Activated CD8-positive, alpha-beta T cell treated with anti-CD3 and anti-CD28 coated beads for 36 hours (primary cell): ENCODE measurements at regions not wholly inside any gene's neighbourhood (a gene's known extent, or its start where the extent isn't known, plus 50 kb on each side); places are given as distances from the start of the nearest gene placed in this dataset.

Source experiments
- ATAC-seq: fragments of 200-7000 bp; cut with Tn5 transposase; one replicate; pipeline ENCODE4 v1.10.0; 2021; ENCODE audit warnings: mild to moderate bottlenecking, moderate library complexity
- CTCF ChIA-PET: fragments of 350-600 bp; sonication (Branson Sonifier 250); formaldehyde crosslinking; loops from one replicate; lab custom pipeline; 2021; ENCODE audit warnings: antibody characterized with exemption; lab: Charles Lee
- POLR2A ChIA-PET: fragments of 350-600 bp; sonication (Branson Sonifier 250); formaldehyde crosslinking; loops from one replicate; lab custom pipeline; 2021; ENCODE audit warnings: antibody characterized with exemption; lab: Charles Lee
- DNase-seq: peaks from one replicate; pipeline ENCODE4 v3.0.0-alpha.2; 2020
- H3K27ac Mint-ChIP-seq: one replicate; pipeline ENCODE4 v1.8.0; 2021; ENCODE audit warnings: mild to moderate bottlenecking, mixed read lengths
- H3K27me3 Mint-ChIP-seq: one replicate; pipeline ENCODE4 v1.8.0; 2021; ENCODE audit warnings: mixed read lengths
- H3K36me3 Mint-ChIP-seq: one replicate; pipeline ENCODE4 v1.8.0; 2021; ENCODE audit warnings: low read depth, mixed read lengths
- H3K4me1 Mint-ChIP-seq: one replicate; pipeline ENCODE4 v1.8.0; 2021; ENCODE audit warnings: low read depth, mixed read lengths
- H3K4me3 Mint-ChIP-seq: one replicate; pipeline ENCODE4 v1.8.0; 2021; ENCODE audit warnings: mild to moderate bottlenecking, moderate library complexity, mixed read lengths
- H3K9me3 Mint-ChIP-seq: one replicate; pipeline ENCODE4 v1.8.0; 2021; ENCODE audit warnings: mixed read lengths
- intact Hi-C: fragments of 100-400 bp; cut with micrococcal nuclease; formaldehyde crosslinking; loops from one replicate; pipeline ENCODE4 v1.10.0; 2022
- TF ChIP-seq, protein P1 (sequence below): fragments of 200-600 bp; IDR thresholded peaks from one replicate; pipeline ENCODE4 v1.8.0; 2022; ENCODE audit warnings: antibody characterized with exemption, mild to moderate bottlenecking

- CTCF ChIA-PET: interaction anchor here (0.6 kb wide), 1 partner anchor 149 kb away, joined by 3 read pairs; no protein-coding TSS in a partner anchor
- H3K4me3 Mint-ChIP-seq: no peak overlapping the region
- H3K9me3 Mint-ChIP-seq: no peaks in the 10 kb centered on the region
- POLR2A ChIA-PET: no interaction called here
- intact Hi-C loops: no loop called here
- no peaks in the 10 kb centered on the region for H3K27me3 Mint-ChIP-seq
- DNase-seq: no peak
- no peaks in the 10 kb centered on the region for H3K36me3 Mint-ChIP-seq
- no peaks in the 10 kb centered on the region for H3K4me1 Mint-ChIP-seq
- H3K27ac Mint-ChIP-seq: no peak overlapping the region
- no peak for ATAC-seq
- TF ChIP-seq, protein P1, sequence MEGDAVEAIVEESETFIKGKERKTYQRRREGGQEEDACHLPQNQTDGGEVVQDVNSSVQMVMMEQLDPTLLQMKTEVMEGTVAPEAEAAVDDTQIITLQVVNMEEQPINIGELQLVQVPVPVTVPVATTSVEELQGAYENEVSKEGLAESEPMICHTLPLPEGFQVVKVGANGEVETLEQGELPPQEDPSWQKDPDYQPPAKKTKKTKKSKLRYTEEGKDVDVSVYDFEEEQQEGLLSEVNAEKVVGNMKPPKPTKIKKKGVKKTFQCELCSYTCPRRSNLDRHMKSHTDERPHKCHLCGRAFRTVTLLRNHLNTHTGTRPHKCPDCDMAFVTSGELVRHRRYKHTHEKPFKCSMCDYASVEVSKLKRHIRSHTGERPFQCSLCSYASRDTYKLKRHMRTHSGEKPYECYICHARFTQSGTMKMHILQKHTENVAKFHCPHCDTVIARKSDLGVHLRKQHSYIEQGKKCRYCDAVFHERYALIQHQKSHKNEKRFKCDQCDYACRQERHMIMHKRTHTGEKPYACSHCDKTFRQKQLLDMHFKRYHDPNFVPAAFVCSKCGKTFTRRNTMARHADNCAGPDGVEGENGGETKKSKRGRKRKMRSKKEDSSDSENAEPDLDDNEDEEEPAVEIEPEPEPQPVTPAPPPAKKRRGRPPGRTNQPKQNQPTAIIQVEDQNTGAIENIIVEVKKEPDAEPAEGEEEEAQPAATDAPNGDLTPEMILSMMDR: no peak
Measured at GRCh38 chr15:29405564-29405963, 135.9 kb upstream of the NSMCE3 start.

- ATAC-seq (no peak), DNase-seq (no peak)
- no peaks in the 10 kb centered on the region for H3K4me1 Mint-ChIP-seq
- no peak overlapping the region for H3K4me3 Mint-ChIP-seq
- H3K36me3 Mint-ChIP-seq: no peaks in the 10 kb centered on the region
- ChIA-PET CTCF (no interaction called here), POLR2A (no interaction called here)
- H3K9me3 Mint-ChIP-seq: no peaks in the 10 kb centered on the region
- peaks cover under 1% of the 10 kb centered on the region for H3K27me3 Mint-ChIP-seq
- intact Hi-C loops: no loop called here
- H3K27ac Mint-ChIP-seq: no peak overlapping the region
- TF ChIP-seq, protein P1: no peak
Measured at GRCh38 chr15:29403772-29404171, 134.2 kb upstream of the NSMCE3 start.

DNA sequence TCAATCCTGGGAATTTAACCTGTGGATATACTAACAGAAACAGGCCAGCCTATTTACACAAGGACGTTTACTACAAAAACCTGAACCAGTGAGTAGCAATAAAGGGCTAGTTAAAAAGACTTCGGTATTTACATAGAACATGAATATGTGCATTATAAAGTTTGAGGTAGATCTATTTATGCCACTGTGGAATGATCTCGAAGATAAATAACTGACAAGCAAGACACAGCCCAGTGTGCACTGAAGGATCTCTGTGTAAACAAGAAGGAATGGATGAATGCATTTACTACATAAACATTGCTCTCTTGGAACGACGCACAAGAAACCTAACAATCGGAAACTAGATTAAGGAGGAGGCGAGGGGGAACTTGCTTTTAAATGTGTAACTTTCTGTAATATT lies 132.0 kb upstream of the NSMCE3 start:
- no peak overlapping the region for H3K27ac Mint-ChIP-seq

DNA sequence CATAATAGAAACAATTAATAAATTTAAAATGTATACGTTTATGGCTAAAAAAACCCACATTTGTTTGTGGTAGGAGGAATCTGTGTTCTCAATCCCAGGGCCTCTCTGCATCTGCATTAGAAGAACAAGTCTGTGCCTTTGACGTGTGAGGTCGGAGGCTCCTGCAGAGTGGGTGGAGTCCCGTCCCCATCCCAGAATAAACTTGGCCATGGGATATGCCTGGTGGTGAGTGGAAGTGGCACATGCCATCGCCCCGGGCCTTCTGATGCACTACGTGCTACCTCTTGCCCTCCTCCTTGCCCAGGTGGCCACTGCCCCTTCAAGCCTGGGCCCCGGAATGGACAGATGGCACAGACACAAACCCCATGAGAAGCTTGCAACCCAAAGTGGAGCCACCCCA lies 131.1 kb upstream of the NSMCE3 start:
- DNase-seq: no peak
- Mint-ChIP-seq H3K4me3 (no peak overlapping the region), H3K27me3 (peaks cover 6% of the 10 kb centered on the region), H3K9me3 (no peaks in the 10 kb centered on the region), H3K36me3 (no peaks in the 10 kb centered on the region), H3K4me1 (no peaks in the 10 kb centered on the region), H3K27ac (no peak overlapping the region)
- ATAC-seq: no peak
- CTCF ChIA-PET: no interaction called here
- intact Hi-C loops: no loop called here
- TF ChIP-seq, protein P1: no peak
- POLR2A ChIA-PET: no interaction called here

More for the DNA sequence above, 132.0 kb upstream of the NSMCE3 start:
- H3K4me3 Mint-ChIP-seq: no peak overlapping the region
- ChIA-PET POLR2A (no interaction called here), CTCF (no interaction called here)
- no peaks in the 10 kb centered on the region for H3K36me3 Mint-ChIP-seq
- no peak for ATAC-seq
- no peaks in the 10 kb centered on the region for H3K9me3 Mint-ChIP-seq
- intact Hi-C loops: no loop called here
- H3K27me3 Mint-ChIP-seq: peaks cover 6% of the 10 kb centered on the region
- H3K4me1 Mint-ChIP-seq: no peaks in the 10 kb centered on the region
- TF ChIP-seq, protein P1: no peak
- DNase-seq: no peak

- no peaks in the 10 kb centered on the region for H3K36me3 Mint-ChIP-seq
- H3K9me3 Mint-ChIP-seq: no peaks in the 10 kb centered on the region
- H3K4me3 Mint-ChIP-seq: no peak overlapping the region
- peaks cover 6% of the 10 kb centered on the region for H3K27me3 Mint-ChIP-seq
- no peaks in the 10 kb centered on the region for H3K4me1 Mint-ChIP-seq
- intact Hi-C loops: no loop called here
- DNase-seq (no peak), ATAC-seq (no peak)
- TF ChIP-seq, protein P1: no peak
- ChIA-PET CTCF (no interaction called here), POLR2A (no interaction called here)
- no peak overlapping the region for H3K27ac Mint-ChIP-seq
Measured at GRCh38 chr15:29398907-29399306, 129.3 kb upstream of the NSMCE3 start.
